ENCODE measurements at regions not wholly inside any gene's neighbourhood (a gene's known extent, or its start where the extent isn't known, plus 50 kb on each side); places are given as distances from the start of the nearest gene placed in this dataset.
A peak's percentile ranks its signal among the peaks of the same experiment; 100 is the strongest.

DNA sequence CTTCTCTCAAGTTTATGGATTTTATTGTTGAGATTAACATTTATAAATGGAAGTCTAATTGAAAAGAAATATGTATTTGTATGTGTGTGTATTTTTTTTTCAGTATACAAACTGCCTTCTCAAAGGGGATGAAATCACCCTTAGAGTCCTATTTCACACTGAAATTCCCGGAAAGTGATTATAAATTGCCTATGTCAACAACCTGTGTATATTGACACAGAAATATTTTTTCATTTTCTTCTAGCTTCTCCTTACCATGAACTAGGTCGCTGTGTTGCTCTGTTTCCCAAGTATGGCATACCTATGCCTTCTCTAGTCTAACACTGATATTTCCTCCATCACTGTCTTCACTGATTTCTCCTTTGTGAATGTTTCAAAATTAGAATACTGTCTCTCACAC, 444.0 kb upstream of the AZI2 start:
- no peak for ATAC-seq
- no peaks in the 10 kb centered on the region for H3K9me3 Mint-ChIP-seq
- DNase-seq = no peak
- H3K27me3 Mint-ChIP-seq = no peaks in the 10 kb centered on the region
- H3K27ac Mint-ChIP-seq = no peak overlapping the region
- no peak overlapping the region for H3K4me3 Mint-ChIP-seq
- H3K4me1 Mint-ChIP-seq = no peaks in the 10 kb centered on the region

DNA sequence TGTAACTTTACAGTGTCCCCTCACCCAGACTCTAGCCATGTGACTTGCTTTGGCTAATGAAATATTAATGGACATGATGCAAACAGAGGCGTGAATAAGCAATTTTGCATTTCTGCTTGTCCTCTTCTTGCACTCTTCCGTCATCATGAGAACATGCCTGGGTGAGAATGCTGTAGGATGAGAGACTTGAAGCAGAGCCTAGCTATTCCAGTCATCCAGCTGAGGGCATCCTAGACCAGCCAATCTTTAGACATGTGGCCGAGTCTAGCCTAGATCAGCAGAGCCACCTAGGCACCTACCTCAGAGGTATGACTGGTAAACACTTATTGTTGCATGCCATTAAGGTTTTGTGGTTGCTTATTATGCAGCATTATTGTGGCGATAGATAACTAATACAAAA, 450.5 kb upstream of the AZI2 start:
- DNase-seq = no peak
- H3K4me3 Mint-ChIP-seq = no peak overlapping the region
- no peaks in the 10 kb centered on the region for H3K9me3 Mint-ChIP-seq
- H3K4me1 Mint-ChIP-seq = no peaks in the 10 kb centered on the region
- no peaks in the 10 kb centered on the region for H3K27me3 Mint-ChIP-seq
- no peak overlapping the region for H3K27ac Mint-ChIP-seq
- no peak for ATAC-seq

DNA sequence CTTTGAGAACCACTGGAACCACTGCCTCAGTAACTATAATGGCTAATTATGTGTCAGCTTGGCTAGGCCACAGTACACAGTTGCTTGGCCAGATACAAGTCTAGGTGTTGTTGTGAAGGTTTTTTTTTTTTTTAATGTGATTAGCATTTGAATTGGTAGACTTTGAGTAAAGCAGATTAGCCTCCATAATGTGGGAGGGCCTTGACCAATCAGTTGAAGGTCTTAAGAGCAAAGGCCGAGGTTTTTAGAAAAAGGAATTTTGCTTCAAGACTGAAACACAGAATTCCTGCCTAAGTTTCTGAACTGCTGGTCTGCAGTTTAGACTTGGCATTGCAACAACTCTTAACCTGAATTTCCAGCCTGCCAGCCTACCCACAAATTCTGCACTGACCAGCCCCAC, 451.6 kb upstream of the AZI2 start:
- no peaks in the 10 kb centered on the region for H3K4me1 Mint-ChIP-seq
- ATAC-seq (no peak), DNase-seq (no peak)
- H3K27me3 Mint-ChIP-seq = no peaks in the 10 kb centered on the region
- H3K27ac Mint-ChIP-seq = no peak overlapping the region
- no peaks in the 10 kb centered on the region for H3K9me3 Mint-ChIP-seq
- H3K4me3 Mint-ChIP-seq = no peak overlapping the region

DNA sequence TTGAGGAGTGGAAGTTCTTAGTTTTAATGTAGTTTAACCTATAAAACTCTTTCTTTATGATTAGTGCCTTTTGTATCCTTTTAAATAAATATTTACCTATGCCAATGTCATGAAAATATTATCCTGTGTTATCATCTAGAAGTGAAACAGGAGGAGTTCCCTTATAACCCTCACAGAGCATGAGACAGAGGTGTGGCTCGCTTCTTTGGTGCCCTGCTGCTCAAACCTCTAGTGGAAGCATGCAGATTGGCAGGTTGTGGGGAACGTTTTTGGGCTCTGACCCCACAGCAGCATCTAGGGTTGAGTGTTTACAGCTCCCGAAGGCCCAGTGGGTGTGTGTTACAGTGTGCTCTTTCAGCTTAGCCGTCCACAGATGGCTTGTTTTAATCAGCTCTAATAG, 459.4 kb upstream of the AZI2 start:
- Mint-ChIP-seq H3K27me3 (no peaks in the 10 kb centered on the region), H3K4me1 (no peaks in the 10 kb centered on the region), H3K4me3 (no peak overlapping the region), H3K9me3 (no peaks in the 10 kb centered on the region), H3K27ac (no peak overlapping the region)
- no peak for DNase-seq
- no peak for ATAC-seq

DNA sequence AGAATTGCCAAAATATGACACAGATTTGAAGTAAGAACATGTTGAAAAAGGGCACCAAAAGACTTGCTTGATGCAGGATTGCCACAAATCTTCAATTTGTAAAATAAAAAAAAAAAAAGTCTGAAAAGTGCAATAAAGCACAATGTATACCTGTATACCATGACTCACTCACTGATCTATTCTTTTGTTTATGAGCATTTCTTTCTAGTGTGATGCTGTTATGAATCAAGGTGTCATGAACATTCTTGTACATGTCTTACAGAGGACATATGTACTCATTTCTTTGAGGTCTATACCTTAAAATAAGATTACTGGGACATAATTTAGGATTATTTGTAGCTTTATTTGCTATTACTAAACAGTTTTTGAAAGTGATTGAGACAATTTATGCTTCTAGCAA, 464.9 kb upstream of the RBMS3 start:
- Mint-ChIP-seq H3K4me1 (no peaks in the 10 kb centered on the region), H3K27me3 (no peaks in the 10 kb centered on the region), H3K4me3 (no peak overlapping the region), H3K27ac (no peak overlapping the region), H3K9me3 (peaks cover 0 to 4% of the 10 kb centered on the region in 2 donors)
- DNase-seq (no peak), ATAC-seq (no peak)

DNA sequence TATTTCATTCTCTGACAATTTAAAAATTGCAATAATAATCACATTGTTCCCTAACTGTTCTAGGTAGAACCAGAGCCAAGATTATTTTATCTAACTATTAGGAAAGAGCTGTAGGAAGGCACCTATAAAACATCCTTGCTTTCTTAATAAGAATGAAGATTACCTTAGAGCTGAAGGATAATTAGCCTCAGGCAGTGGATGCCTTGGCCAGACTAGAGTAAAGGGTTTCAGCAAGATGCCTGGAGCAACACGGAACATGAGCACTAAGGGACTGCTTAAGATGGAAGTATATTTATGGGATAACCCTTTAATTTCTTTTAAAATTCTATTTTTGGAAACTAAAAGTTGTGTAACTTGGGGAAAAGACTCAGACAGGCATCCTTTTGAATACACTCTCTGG, 456.6 kb upstream of the RBMS3 start:
- H3K27me3 Mint-ChIP-seq = no peaks in the 10 kb centered on the region
- no peak overlapping the region for H3K27ac Mint-ChIP-seq
- peaks cover 0 to 9% of the 10 kb centered on the region in 2 donors for H3K9me3 Mint-ChIP-seq
- no peaks in the 10 kb centered on the region for H3K4me1 Mint-ChIP-seq
- H3K4me3 Mint-ChIP-seq = no peak overlapping the region
- DNase-seq (no peak), ATAC-seq (no peak)

DNA sequence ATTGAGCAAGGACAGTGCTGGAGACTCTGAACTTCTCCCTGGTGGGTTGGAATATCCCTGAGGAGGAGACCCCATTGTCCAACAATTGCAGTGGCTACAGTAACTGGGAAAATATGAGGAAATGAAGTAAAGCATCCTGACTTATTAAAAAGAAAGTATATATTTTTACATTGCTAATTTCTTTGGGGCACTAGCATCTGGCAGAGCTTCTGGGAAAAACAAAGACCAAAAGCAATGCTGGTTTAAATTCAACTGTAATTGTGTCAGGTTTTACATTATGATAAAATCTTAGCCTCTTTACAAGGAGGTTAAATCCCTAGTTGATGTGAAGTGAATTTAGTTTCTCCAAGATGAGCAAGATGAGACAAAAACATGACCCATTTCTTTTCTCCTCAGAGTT, 454.0 kb upstream of the RBMS3 start:
- no peak overlapping the region for H3K27ac Mint-ChIP-seq
- H3K4me1 Mint-ChIP-seq = no peaks in the 10 kb centered on the region
- ATAC-seq (no peak), DNase-seq (no peak)
- H3K4me3 Mint-ChIP-seq = no peak overlapping the region
- no peaks in the 10 kb centered on the region for H3K27me3 Mint-ChIP-seq
- peaks cover 0 to 23% of the 10 kb centered on the region in 2 donors for H3K9me3 Mint-ChIP-seq

DNA sequence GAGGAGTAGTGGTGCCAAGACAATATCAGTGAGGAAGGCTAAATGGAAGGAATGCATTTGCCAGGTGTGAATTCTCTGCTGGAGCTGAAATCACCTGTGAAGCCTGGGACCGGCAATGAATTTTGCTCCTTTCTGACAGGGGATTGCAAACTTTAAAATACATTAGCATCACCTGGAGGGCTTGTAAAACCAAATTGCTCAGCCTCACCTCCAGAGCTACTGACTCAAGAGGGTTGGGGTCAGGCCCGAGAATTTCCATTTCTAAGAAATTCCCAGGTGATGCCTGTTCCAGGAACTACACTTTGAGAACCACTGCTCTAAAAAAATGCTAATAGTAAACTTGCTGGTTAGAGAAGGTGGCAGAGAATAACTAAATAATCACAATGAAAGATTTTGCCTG, 445.6 kb upstream of the RBMS3 start:
- H3K27ac Mint-ChIP-seq = no peak overlapping the region

DNA sequence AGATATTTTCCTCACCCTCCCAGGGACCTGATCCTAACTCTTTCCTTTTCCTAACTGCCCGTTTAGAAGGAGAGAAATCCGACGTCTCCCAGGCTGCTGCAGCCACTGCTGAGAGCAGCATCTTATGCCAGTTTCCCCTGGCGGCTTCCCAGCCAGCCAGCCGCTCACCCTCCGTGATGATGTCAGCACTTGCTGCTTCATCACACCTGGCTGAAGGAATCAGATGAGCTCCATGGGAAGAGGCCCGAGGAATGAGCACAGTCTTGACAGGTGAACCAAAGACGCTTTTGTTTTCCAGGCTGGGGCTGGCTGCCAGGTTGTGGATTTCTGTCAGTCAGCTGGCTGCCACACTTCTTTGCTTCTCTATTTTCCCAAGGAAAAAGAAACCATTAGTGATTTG, 445.1 kb upstream of the RBMS3 start:
- peaks cover 8% of the 10 kb centered on the region for H3K27me3 Mint-ChIP-seq
- no peak overlapping the region for H3K4me3 Mint-ChIP-seq
- no peak overlapping the region for H3K27ac Mint-ChIP-seq
- peaks cover 0 to 5% of the 10 kb centered on the region in 2 donors for H3K9me3 Mint-ChIP-seq
- peaks cover 3% of the 10 kb centered on the region for H3K4me1 Mint-ChIP-seq
- ATAC-seq = no peak
- DNase-seq = no peak

More for the DNA sequence above, 445.6 kb upstream of the RBMS3 start:
- H3K4me1 Mint-ChIP-seq = no peaks in the 10 kb centered on the region
- H3K4me3 Mint-ChIP-seq = no peak overlapping the region
- ATAC-seq (no peak), DNase-seq (no peak)
- H3K27me3 Mint-ChIP-seq = peaks cover 8% of the 10 kb centered on the region
- peaks cover 0 to 10% of the 10 kb centered on the region in 2 donors for H3K9me3 Mint-ChIP-seq

DNA sequence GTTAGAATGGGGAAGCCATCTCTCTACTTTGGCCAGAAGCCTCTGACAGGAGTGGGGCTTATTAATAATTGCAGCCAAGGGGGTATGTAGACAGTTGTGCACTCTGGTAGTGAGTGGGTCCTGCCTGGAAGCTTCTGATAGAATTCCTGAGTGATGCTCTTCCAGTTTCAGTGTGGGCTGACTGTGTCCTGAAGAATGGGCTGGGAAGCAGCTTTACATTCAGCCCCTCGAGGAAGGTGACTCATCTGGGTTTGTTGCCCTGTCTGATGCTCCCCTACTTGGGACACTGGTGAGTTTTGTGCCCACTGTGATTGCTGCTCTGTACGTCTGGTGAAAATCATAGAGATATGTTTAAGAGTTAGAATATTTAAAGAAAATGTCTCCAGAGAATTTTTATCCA, 444.7 kb upstream of the RBMS3 start:
- Mint-ChIP-seq H3K4me3 (no peak overlapping the region), H3K27ac (peak overlapping the region in 1 of 2 donors; percentile 79), H3K4me1 (peaks cover 8% of the 10 kb centered on the region), H3K27me3 (peaks cover 8% of the 10 kb centered on the region), H3K9me3 (peaks cover 0 to under 1% of the 10 kb centered on the region in 2 donors)
- ATAC-seq (no peak), DNase-seq (no peak)

DNA sequence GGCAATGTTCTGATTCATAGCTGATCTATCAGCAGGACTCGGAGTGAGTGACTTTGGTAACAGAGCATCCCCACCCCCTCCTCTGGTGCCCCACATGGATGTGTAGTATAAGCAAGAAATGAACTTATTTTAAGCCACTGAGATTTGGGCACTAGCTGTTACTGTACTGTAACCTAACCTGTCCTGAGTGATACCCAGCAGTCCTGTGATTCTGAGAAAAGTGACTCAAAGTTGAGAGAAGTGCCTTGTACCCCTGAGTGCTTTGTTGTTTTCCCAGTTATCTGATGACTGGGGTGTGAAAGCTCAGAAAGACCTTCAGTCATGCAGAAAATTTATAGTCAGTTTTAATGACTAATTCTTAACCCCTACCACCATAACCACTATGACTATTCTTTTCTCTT, 439.9 kb upstream of the RBMS3 start:
- ATAC-seq (peak; percentile 96), DNase-seq (peak in 1 of 2 donors; percentile 38)
- Mint-ChIP-seq H3K27ac (no peak overlapping the region), H3K27me3 (peaks cover 8% of the 10 kb centered on the region), H3K4me1 (peaks cover 13% of the 10 kb centered on the region), H3K9me3 (peaks cover 0 to 7% of the 10 kb centered on the region in 2 donors), H3K4me3 (no peak overlapping the region)

DNA sequence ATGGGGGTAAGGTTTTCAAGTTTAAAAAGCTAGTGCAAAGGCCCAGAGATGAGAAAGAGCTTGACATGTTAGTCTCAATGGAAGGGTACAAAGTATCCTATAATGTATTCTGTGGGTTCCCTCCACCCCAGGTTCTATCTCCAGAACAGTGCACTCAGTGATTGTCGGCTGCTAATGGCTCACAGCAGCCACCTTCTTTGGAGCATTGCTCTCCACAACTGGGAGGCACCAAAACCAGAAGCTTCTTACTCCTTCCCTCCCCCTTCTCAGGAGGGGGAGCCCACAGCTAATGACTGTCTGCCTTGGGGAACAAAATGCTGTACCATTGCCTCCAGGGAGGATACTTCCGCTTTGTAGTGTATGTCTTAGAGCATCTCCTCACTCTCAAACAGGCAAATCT, 439.4 kb upstream of the RBMS3 start:
- Mint-ChIP-seq H3K27me3 (peaks cover 8% of the 10 kb centered on the region), H3K4me3 (no peak overlapping the region), H3K27ac (no peak overlapping the region), H3K9me3 (peaks cover 0 to 7% of the 10 kb centered on the region in 2 donors), H3K4me1 (peaks cover 13% of the 10 kb centered on the region)
- ATAC-seq (peak; percentile 26), DNase-seq (no peak)

DNA sequence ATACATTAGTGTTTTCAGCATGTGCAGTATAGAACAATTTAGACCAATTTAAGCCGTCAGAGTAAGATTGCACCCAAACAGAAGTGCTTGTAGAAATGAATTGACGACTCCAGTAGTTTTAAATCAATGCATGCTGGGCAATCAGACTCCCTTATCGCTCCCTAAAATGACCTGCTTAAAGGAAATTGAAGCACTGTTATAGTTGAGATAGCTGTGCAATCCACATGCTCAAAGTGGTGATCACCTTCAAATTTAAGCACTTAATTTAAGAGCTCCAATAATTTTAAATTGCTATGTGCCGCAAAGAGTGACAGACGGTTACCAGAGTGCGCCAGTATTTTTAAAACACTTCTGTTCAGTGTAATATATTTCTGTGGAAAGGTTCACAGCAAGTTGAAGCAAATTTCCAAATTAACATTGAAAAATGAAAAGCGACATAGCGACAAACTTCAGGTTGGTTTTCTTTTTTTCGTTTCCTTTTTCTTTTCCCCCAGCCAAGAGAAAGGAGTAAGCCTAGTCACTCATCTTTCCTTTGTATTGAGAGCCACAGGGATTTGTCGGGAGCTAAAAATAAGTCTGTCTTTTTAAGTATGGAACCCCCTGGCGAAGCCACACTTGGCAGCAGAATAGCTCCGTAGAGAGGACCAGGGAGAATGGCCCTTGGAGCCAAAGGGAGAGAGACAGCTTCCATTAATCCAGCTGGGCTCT, 436.4 kb upstream of the RBMS3 start:
- no peak overlapping the region for H3K27ac Mint-ChIP-seq
- peaks cover 0 to 7% of the 10 kb centered on the region in 2 donors for H3K9me3 Mint-ChIP-seq
- no peak overlapping the region for H3K4me3 Mint-ChIP-seq
- peaks cover 13% of the 10 kb centered on the region for H3K4me1 Mint-ChIP-seq
- DNase-seq (no peak), ATAC-seq (no peak)
- H3K27me3 Mint-ChIP-seq = no peaks in the 10 kb centered on the region

DNA sequence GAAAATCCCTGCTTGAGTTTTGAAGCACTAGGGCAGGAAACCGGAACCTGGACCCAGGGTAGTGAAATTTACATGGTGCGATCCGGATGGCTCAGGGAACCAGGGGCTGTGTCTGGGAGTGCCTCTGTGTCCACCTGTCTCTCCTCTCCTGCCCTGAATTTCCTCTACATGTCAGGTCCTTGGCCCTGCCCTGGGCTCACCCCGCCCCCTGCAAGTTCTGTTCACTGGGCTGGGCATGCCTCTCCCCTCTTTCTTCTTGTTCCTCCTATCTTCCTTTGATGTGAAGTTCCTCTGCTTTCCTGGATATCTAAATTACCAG, 435.9 kb upstream of the RBMS3 start:
- Mint-ChIP-seq H3K9me3 (peaks cover 0 to 7% of the 10 kb centered on the region in 2 donors), H3K4me3 (no peak overlapping the region), H3K4me1 (peaks cover 13% of the 10 kb centered on the region), H3K27ac (no peak overlapping the region), H3K27me3 (no peaks in the 10 kb centered on the region)
- DNase-seq (no peak), ATAC-seq (no peak)

DNA sequence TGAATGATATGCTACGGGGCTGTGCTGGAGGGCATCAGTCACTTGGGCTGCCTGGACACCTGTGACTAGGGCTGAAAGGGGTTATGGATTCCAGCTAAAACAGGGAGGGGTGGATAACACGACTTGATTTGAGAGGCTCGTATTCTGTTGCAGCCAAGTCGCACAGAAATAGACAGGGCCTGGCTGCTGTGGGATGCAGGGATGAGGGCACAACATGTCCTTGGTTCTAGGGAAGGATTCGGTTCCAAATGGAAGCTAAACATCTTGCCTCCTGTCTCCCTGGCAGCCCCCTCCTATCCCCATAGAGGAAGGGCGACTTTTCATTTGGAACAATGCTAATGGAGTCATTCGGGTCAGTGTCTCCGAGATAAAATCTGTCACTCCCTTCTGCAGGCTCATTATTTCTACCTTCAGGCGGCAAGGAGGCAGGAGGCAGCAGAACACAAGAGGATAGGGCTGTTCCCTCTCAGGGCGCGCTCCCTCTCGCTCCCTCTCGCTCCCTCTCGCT, 433.8 kb upstream of the RBMS3 start:
- no peaks in the 10 kb centered on the region for H3K27me3 Mint-ChIP-seq
- H3K4me3 Mint-ChIP-seq = no peak overlapping the region
- no peak overlapping the region for H3K27ac Mint-ChIP-seq
- DNase-seq = no peak
- no peaks in the 10 kb centered on the region for H3K4me1 Mint-ChIP-seq
- peaks cover 0 to 7% of the 10 kb centered on the region in 2 donors for H3K9me3 Mint-ChIP-seq
- no peak for ATAC-seq

DNA sequence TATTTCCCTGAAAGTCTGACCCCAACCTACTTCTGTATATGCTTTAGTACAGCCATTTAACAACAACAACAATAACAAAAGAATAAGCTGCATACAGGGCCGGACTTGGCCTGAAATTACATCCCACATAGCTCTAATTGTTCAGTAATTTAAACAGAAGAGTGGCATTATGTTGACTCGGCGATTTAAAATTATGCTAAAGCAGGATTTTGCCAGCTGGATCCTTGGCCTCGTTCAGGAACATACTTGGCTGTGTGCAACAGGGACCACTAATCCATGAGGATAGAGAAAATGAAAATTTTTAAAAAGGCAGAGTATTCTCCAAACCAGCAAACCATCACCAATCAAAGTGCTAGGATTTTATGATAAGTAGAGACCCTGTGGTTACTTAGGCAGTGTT, 433.1 kb upstream of the RBMS3 start:
- no peaks in the 10 kb centered on the region for H3K4me1 Mint-ChIP-seq
- DNase-seq = no peak
- no peaks in the 10 kb centered on the region for H3K27me3 Mint-ChIP-seq
- H3K4me3 Mint-ChIP-seq = no peak overlapping the region
- no peak for ATAC-seq
- H3K27ac Mint-ChIP-seq = no peak overlapping the region
- H3K9me3 Mint-ChIP-seq = peaks cover 0 to 6% of the 10 kb centered on the region in 2 donors

DNA sequence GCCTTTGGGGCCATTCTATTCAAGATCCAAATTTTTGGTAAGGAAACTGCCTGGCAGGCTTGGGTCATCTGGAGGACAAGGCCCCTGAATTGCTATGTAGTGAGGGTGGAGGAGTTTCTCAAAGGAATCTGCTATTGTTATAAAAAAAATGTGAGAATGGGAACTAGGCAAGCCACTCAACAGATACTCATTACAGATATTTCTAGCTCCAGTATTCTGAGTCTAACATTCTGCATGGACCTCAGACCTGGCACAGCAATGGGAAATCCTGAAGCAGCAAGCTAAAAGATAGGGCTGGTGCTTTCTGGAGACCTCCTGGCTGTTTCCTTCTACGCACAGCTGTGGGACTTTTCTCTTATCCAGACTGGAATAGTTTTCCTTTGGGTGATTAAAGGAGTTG, 430.7 kb upstream of the RBMS3 start:
- H3K27ac Mint-ChIP-seq = no peak overlapping the region
- H3K27me3 Mint-ChIP-seq = no peaks in the 10 kb centered on the region
- ATAC-seq (no peak), DNase-seq (no peak)
- H3K4me3 Mint-ChIP-seq = no peak overlapping the region
- no peaks in the 10 kb centered on the region for H3K4me1 Mint-ChIP-seq
- no peaks in the 10 kb centered on the region for H3K9me3 Mint-ChIP-seq
